ENCODE measurements at regions not wholly inside any gene's neighbourhood (a gene's known extent, or its start where the extent isn't known, plus 50 kb on each side); places are given as distances from the start of the nearest gene placed in this dataset.

- no peak for DNase-seq
These were observed 630.5 kb upstream of the FANCL start for GRCh38 chr2:58871469-58872142.

DNA sequence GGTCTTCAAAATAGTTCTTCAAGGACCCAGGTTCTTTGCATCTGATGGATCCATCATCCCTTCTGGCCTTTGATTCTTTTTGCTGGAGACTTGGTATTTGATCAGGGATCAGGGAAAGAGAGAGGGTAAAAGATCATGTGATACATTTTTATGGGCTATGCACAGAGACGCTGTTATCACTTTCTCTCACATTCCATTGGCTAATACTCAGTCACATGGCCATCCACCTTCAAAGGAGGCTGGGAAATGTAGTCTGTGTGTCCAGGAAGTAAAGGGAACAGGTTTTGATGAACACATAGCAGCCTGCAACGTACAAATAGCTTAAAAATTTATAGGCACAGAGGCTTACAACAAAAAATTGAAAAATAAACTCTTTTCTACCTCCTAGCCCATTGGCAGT, 629.6 kb upstream of the FANCL start:
- DNase-seq = no peak

DNA sequence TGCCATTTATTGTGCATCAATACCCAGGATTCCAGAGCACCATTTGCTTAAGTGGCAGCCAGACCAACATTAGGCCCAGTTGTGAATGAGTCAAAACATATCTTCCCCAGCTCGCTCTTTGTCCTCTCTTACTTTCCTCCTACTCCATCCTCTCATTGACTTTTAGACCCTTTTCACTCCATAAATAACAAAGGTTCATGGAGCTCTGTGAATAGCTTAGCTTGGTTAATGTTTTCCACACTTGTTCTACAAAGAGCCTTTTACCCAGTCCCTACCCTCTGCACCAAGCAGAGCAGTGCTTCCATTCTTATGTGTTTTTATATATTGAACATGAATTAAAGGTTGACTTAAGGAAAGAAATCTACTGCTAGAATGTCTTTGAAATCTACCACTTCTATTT, 625.8 kb upstream of the FANCL start:
- no peak for DNase-seq

DNA sequence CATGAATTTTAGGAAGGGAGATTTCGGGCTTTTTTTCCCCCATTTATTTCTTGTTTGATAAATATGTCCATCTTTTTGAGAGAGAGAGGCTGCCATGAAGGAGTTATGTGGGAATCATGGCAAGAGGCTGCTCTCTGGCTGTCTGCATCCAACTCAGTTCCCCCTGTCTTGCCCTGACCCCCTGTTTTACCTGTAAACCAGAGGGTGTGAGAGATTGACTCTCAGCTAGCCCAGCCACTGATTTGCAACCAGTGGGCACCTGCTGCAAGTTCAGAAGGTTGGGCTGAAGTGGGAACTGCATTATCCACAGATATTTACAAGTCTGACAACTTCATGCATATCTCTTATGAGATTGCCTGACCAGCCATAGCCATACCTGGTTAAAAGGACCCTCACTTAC, 625.4 kb upstream of the FANCL start:
- no peak for DNase-seq

DNA sequence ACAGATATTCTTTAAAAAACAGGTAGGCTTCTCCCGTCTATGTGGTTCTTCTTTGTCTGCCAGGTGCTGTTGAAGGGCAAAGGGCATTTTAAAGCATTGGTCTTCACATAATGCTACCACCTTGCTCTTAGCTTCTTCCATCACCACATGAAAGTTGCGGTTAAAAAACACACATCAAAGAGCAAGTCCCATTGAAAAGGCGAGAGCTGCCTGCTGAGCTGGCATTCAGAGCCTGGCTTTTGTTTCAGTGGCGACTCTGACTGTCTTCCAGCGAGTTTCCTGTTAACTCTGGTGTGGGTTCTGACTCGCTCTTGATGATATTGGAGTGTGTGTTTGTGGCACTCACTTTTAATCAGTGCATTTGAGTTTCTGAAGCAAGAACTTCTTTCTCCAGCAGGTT, 624.9 kb upstream of the FANCL start:
- DNase-seq = peak; percentile 79

DNA sequence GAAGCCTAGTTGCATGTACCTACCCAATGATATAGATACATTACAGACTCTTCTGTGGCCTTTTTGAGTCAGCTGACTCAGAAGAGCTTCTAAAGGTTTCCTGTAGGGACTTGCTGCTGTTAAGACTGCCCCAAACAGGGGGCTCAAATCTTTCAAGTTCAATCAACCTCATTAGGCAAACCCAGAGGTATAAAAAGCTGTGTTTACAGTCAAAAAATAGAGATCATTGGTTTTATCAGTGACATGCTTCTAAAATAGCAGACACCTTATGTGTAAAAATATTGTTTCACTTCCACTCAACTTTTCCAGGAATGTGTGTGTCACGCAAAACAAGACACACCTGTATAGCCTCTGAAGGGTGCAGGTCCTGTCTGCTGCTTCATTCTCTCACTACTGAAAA, 624.3 kb upstream of the FANCL start:
- DNase-seq = no peak

GRCh38 chr2:58862244-58862643, 621.1 kb upstream of the FANCL start:
- DNase-seq = no peak

DNA sequence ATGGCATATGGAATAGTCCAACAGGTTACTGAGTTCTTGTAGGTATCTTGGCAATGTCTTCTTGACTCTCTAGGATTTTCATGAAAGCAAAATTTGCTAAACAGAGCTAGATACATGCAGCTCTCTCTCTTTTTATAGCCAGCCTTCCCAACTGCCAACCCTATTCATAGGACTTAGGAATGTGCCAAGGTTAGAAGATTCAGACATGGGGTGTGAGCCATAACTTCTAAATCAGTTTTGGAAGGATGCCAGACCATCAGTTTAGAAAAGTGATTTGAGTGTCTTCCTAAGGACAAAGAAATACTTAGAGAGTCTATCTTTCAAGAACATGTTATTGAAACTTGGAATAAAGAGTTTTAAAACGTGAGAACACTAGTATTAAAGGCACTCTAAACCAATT, 619.5 kb upstream of the FANCL start:
- no peak for DNase-seq

DNA sequence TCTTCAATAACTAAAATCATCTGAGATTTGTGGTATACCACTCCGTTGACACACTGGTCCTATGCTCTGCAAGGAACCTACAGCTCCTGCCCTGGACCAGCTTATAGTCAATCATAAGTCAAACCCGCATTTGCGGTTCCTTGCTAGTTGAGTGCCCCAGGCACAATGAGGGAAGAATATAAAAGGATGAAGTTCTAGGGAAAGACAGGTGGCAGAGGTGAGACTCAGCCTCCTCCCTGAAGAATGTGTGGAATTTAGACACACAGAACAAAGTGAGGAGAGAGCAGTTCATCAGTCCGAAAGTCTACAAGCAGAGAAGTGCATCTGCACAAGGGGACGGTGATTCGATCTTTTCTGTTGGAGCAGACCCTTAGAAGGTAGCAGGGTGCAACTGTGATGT, 615.0 kb upstream of the FANCL start:
- peak; percentile 58 for DNase-seq

DNA sequence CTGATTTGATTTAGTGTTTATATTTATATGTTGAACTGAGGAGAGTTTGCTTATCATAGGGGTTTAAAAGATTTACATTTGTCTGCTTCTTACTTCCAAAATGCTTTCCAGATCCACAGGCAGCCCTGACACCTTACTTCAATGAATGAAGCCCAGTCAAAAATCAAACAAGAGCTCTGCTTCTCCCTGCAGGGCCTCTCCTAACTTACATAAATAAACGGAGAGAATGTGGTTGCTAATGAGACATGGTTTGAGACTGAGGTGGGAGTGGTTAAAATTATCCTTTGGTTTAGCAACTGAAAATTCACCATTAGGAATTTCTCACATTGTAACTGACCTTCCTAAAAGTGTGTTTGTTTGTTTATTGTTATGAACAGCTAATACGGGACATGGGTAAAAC, 612.3 kb upstream of the FANCL start:
- no peak for DNase-seq

DNA sequence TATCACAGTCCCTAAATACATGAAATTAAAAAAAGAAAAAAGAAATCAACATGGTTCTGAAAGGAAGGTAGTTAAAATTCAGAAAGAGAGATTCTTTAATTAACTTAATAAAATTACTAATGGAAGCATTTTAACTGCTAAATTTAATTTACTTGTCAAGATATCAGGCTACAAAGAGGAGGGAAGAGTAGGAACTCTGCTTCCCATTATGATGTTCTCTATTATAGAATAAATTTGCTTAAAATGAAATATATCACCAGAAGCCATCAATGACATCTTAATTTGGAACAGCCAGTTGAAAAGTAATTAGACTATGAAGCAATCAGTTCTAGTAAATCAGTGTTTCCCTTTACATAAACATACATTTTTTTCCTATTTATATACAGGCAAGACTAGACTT, 611.8 kb upstream of the FANCL start:
- DNase-seq = no peak

- no peak for DNase-seq
These were observed 611.1 kb upstream of the FANCL start for GRCh38 chr2:58852243-58852642.

- no peak for DNase-seq
These were observed 610.5 kb upstream of the FANCL start for GRCh38 chr2:58851598-58851997.

GRCh38 chr2:58845011-58845410, 603.9 kb upstream of the FANCL start:
- no peak for DNase-seq

GRCh38 chr2:58842501-58843155, 601.5 kb upstream of the FANCL start:
- no peak for DNase-seq

GRCh38 chr2:58834404-58834803, 593.3 kb upstream of the FANCL start:
- DNase-seq = peak; percentile 77

GRCh38 chr2:58826795-58827194, 585.7 kb upstream of the FANCL start:
- no peak for DNase-seq

DNA sequence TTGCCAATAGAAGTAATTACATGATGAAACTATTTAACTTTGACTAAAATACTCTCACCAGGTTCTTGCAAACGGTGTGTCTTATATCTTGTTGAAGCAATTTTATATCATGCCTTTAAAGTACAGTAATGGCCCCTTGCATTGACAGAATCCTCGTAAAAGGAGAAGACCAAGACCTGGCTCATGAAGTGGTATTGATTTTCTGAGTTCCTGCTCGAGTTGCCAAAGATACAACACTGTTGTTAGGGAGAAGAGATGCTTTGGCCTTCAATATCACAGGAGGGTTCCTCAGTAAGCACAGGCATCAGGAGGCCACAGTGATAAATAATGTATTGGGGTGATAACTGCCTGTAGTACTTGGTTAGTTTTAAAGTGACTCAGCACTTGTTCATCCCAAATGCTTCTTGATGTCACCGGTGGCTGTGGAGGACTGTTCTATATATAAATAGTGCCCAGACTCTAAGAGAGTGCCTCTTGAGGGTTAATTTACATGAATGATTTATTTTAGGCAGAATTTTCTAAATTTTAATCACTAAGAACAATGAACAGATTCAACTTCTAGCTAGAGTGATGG, 571.7 kb upstream of the FANCL start:
- no peak for DNase-seq

DNA sequence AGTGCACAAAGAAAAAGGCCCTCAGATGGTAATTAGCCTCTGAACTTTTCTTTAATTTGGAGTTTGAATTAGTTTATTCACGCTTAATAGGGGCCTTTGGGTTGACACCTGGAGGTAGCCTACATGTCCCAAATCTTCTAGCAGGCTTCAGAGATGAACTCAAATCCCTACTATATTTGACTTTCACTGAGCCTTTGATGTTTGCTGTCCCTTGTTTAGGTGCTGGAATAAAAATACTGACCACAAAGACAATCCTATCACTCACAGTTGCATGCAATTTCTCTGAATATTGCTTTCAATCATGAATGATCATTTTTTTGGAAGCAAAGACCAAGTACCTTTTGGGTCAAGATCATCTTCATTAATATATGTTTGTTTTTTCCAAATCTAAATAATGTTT, 564.0 kb upstream of the FANCL start:
- no peak for DNase-seq

DNA sequence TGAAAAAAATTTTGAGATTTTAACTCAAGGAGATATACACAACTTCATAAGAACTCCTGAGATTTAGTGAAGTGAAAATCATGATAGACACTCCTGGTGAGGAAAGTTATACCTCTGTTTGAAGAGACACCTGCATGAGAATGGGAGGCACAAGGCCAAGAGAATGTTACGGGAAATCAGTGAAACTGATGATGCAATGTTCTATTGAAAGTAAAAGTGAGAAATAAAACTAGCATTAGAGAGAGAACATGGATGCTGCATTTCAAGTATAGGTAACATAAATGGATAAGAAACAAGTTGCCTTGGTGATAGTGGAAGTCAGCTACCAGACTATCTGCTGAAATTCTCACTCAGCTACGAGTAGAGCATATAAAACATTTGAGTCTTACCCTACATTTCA, 562.1 kb upstream of the FANCL start:
- DNase-seq = no peak

DNA sequence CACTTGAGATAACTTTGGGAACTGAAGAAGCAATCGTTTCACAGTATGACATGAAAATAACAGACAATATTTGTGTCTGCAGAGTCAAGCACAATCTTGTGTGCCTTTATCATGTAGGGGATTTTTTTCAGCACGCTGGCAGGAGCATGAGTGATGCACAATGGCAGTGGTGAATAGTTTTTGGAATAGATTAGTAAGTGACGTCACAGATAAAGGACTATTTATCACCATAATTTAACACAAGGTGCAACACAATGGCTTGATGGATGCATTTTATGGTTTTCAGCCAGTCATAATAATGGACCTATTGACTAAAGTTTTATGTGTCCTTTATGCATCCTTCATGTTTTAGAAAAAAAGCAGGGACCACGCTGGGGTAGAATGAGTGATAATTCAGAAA, 559.8 kb upstream of the FANCL start:
- no peak for DNase-seq

- DNase-seq = no peak
These were observed 557.6 kb upstream of the FANCL start for GRCh38 chr2:58798676-58799208.

GRCh38 chr2:58796239-58796910, 555.2 kb upstream of the FANCL start:
- no peak for DNase-seq

- DNase-seq = no peak
These were observed 553.8 kb upstream of the FANCL start for GRCh38 chr2:58794916-58795315.

All from islet precursor cell (in vitro differentiated cells).